ENCODE measurements at regions not wholly inside any gene's neighbourhood (a gene's known extent, or its start where the extent isn't known, plus 50 kb on each side); places are given as distances from the start of the nearest gene placed in this dataset.

- Histone ChIP-seq H3K9me3 (ENCODE audit: low read depth, low read length) (no peaks in the 10 kb centered on the region), H3K9ac (ENCODE audit: insufficient read length) (no peak overlapping the region), H3K4me3 (no peak overlapping the region), H3K27ac (no peak overlapping the region), H3K36me3 (ENCODE audit: insufficient read depth, low read length) (no peaks in the 10 kb centered on the region)
- no peak for TF ChIP-seq EZH2 (IDR thresholded peaks at IDR 0.05)
- no peak for TF ChIP-seq POLR2AphosphoS5 (IDR thresholded peaks at IDR 0.05; ENCODE audit: borderline replicate concordance, low read depth, low read length)
- no peak for TF ChIP-seq FOXP2 (optimal IDR thresholded peaks at IDR 0.05; ENCODE audit: control extremely low read depth, extremely low read length, insufficient read depth)
- DNase-seq (ENCODE audit: low read depth, low spot score): no peak
Observed at GRCh38 chr14:101181446-101182313, 278.2 kb upstream of the RTL1 start.

GRCh38 chr14:101182476-101182875 is 279.0 kb upstream of the RTL1 start:
- no peak overlapping the region for H3K4me3 ChIP-seq
- no peak overlapping the region for H3K27ac ChIP-seq
- H3K9ac ChIP-seq (ENCODE audit: insufficient read length): no peak overlapping the region
- no peaks in the 10 kb centered on the region for H3K9me3 ChIP-seq (ENCODE audit: low read depth, low read length)
- DNase-seq (ENCODE audit: low read depth, low spot score): no peak
- no peak for TF ChIP-seq EZH2 (IDR thresholded peaks at IDR 0.05)
- TF ChIP-seq POLR2AphosphoS5 (IDR thresholded peaks at IDR 0.05; ENCODE audit: borderline replicate concordance, low read depth, low read length): no peak
- no peak for TF ChIP-seq FOXP2 (optimal IDR thresholded peaks at IDR 0.05; ENCODE audit: control extremely low read depth, extremely low read length, insufficient read depth)
- H3K36me3 ChIP-seq (ENCODE audit: insufficient read depth, low read length): no peaks in the 10 kb centered on the region

- H3K4me3 ChIP-seq: no peak overlapping the region
- TF ChIP-seq EZH2 (IDR thresholded peaks at IDR 0.05) (no peak), FOXP2 (optimal IDR thresholded peaks at IDR 0.05; ENCODE audit: control extremely low read depth, extremely low read length, insufficient read depth) (no peak), POLR2AphosphoS5 (IDR thresholded peaks at IDR 0.05; ENCODE audit: borderline replicate concordance, low read depth, low read length) (no peak)
- DNase-seq (ENCODE audit: low read depth, low spot score): no peak
- H3K36me3 ChIP-seq (ENCODE audit: insufficient read depth, low read length): no peaks in the 10 kb centered on the region
- no peak overlapping the region for H3K27ac ChIP-seq
- H3K9me3 ChIP-seq (ENCODE audit: low read depth, low read length): no peaks in the 10 kb centered on the region
- no peak overlapping the region for H3K9ac ChIP-seq (ENCODE audit: insufficient read length)
Observed at GRCh38 chr14:101183376-101184103, 280.0 kb upstream of the RTL1 start.

- Histone ChIP-seq H3K36me3 (ENCODE audit: insufficient read depth, low read length) (no peaks in the 10 kb centered on the region), H3K4me3 (no peak overlapping the region), H3K9me3 (ENCODE audit: low read depth, low read length) (no peaks in the 10 kb centered on the region), H3K9ac (ENCODE audit: insufficient read length) (no peak overlapping the region), H3K27ac (no peak overlapping the region)
- TF ChIP-seq EZH2 (IDR thresholded peaks at IDR 0.05) (no peak), POLR2AphosphoS5 (IDR thresholded peaks at IDR 0.05; ENCODE audit: borderline replicate concordance, low read depth, low read length) (no peak), FOXP2 (optimal IDR thresholded peaks at IDR 0.05; ENCODE audit: control extremely low read depth, extremely low read length, insufficient read depth) (no peak)
- DNase-seq (ENCODE audit: low read depth, low spot score): no peak
Observed at GRCh38 chr14:101184104-101184455, 280.6 kb upstream of the RTL1 start.

- TF ChIP-seq FOXP2 (optimal IDR thresholded peaks at IDR 0.05; ENCODE audit: control extremely low read depth, extremely low read length, insufficient read depth) (no peak), EZH2 (IDR thresholded peaks at IDR 0.05) (no peak), POLR2AphosphoS5 (IDR thresholded peaks at IDR 0.05; ENCODE audit: borderline replicate concordance, low read depth, low read length) (no peak)
- no peak overlapping the region for H3K4me3 ChIP-seq
- no peak overlapping the region for H3K9ac ChIP-seq (ENCODE audit: insufficient read length)
- H3K36me3 ChIP-seq (ENCODE audit: insufficient read depth, low read length): no peaks in the 10 kb centered on the region
- DNase-seq (ENCODE audit: low read depth, low spot score): no peak
- no peaks in the 10 kb centered on the region for H3K9me3 ChIP-seq (ENCODE audit: low read depth, low read length)
- no peak overlapping the region for H3K27ac ChIP-seq
Observed at GRCh38 chr14:101184572-101184971, 281.1 kb upstream of the RTL1 start.

- Histone ChIP-seq H3K36me3 (ENCODE audit: insufficient read depth, low read length) (no peaks in the 10 kb centered on the region), H3K27ac (no peak overlapping the region), H3K9ac (ENCODE audit: insufficient read length) (no peak overlapping the region), H3K4me3 (no peak overlapping the region), H3K9me3 (ENCODE audit: low read depth, low read length) (no peaks in the 10 kb centered on the region)
- no peak for DNase-seq (ENCODE audit: low read depth, low spot score)
- TF ChIP-seq POLR2AphosphoS5 (IDR thresholded peaks at IDR 0.05; ENCODE audit: borderline replicate concordance, low read depth, low read length): no peak
- no peak for TF ChIP-seq EZH2 (IDR thresholded peaks at IDR 0.05)
- TF ChIP-seq FOXP2 (optimal IDR thresholded peaks at IDR 0.05; ENCODE audit: control extremely low read depth, extremely low read length, insufficient read depth): no peak
Observed at GRCh38 chr14:101185073-101185835, 281.7 kb upstream of the RTL1 start.

GRCh38 chr14:101185946-101186345 is 282.4 kb upstream of the RTL1 start:
- H3K4me3 ChIP-seq: no peak overlapping the region
- H3K36me3 ChIP-seq (ENCODE audit: insufficient read depth, low read length): no peaks in the 10 kb centered on the region
- H3K27ac ChIP-seq: no peak overlapping the region
- no peaks in the 10 kb centered on the region for H3K9me3 ChIP-seq (ENCODE audit: low read depth, low read length)
- no peak for DNase-seq (ENCODE audit: low read depth, low spot score)
- no peak overlapping the region for H3K9ac ChIP-seq (ENCODE audit: insufficient read length)
- no peak for TF ChIP-seq FOXP2 (optimal IDR thresholded peaks at IDR 0.05; ENCODE audit: control extremely low read depth, extremely low read length, insufficient read depth)

- Histone ChIP-seq H3K27ac (no peak overlapping the region), H3K4me3 (no peak overlapping the region), H3K36me3 (ENCODE audit: insufficient read depth, low read length) (no peaks in the 10 kb centered on the region), H3K9ac (ENCODE audit: insufficient read length) (no peak overlapping the region), H3K9me3 (ENCODE audit: low read depth, low read length) (no peaks in the 10 kb centered on the region)
- DNase-seq (ENCODE audit: low read depth, low spot score): no peak
- TF ChIP-seq EZH2 (IDR thresholded peaks at IDR 0.05) (no peak), FOXP2 (optimal IDR thresholded peaks at IDR 0.05; ENCODE audit: control extremely low read depth, extremely low read length, insufficient read depth) (no peak), POLR2AphosphoS5 (IDR thresholded peaks at IDR 0.05; ENCODE audit: borderline replicate concordance, low read depth, low read length) (no peak)
Observed at GRCh38 chr14:101186544-101186943, 283.0 kb upstream of the RTL1 start.

All from SK-N-MC (cell line).